ENCODE measurements at regions not wholly inside any gene's neighbourhood (a gene's known extent, or its start where the extent isn't known, plus 50 kb on each side); places are given as distances from the start of the nearest gene placed in this dataset. TPM values are rescaled to one million over a fixed set of nuclear protein-coding genes. Genes with fewer than 3 reads are reported as not detected.

DNA sequence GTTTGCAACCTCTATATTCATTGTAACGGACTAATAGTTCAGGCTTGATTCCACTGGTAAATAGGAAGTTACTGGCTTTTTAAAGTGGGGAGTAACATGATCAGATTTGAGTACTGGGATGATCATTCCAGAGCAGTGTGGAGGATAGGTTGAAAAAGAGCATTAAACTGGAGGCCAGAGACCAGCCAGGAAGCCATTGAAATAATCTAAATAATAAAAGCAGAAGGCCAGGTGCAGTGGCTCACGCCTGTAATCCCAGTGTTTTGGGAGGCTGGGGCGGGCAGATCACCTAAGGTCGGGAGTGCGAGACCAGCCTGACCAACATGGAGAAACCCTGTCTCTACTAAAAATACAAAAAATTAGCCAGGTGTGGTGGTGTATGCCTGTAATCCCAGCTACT, 56.0 kb upstream of the MSX2 start:
- H3F3A ChIP-seq (ENCODE audit: low read depth) = no peaks in the 10 kb centered on the region
- no peak overlapping the region for H2AFZ ChIP-seq (replicated peaks)
- H3K36me3 Mint-ChIP-seq = peaks cover 2% of the 10 kb centered on the region

More for the DNA sequence above, 56.0 kb upstream of the MSX2 start:
- H3K9me3 Mint-ChIP-seq = peaks cover 28% of the 10 kb centered on the region
- no peaks in the 10 kb centered on the region for H3K36me3 ChIP-seq
- H3K79me2 ChIP-seq (ENCODE audit: low read depth) = no peaks in the 10 kb centered on the region
- H3K27me3 ChIP-seq = no peaks in the 10 kb centered on the region
- no peak overlapping the region for H3K4me2 ChIP-seq
- no peaks in the 10 kb centered on the region for H4K20me1 ChIP-seq (ENCODE audit: low read depth)
- no peak for DNase-seq (ENCODE audit: low spot score)
- peaks cover 3% of the 10 kb centered on the region for H3K4me1 ChIP-seq
- H3K27ac ChIP-seq = no peak overlapping the region
- H3K4me3 ChIP-seq = no peak overlapping the region
- H3K27ac Mint-ChIP-seq = no peak overlapping the region
- H3K4me3 Mint-ChIP-seq = no peak overlapping the region
- H3K4me1 Mint-ChIP-seq = peaks cover 9% of the 10 kb centered on the region
- TF ChIP-seq EZH2 (IDR thresholded peaks at IDR 0.05) (no peak), EZH2phosphoT487 (IDR thresholded peaks at IDR 0.05) (no peak)
- TF ChIP-seq, protein P1, sequence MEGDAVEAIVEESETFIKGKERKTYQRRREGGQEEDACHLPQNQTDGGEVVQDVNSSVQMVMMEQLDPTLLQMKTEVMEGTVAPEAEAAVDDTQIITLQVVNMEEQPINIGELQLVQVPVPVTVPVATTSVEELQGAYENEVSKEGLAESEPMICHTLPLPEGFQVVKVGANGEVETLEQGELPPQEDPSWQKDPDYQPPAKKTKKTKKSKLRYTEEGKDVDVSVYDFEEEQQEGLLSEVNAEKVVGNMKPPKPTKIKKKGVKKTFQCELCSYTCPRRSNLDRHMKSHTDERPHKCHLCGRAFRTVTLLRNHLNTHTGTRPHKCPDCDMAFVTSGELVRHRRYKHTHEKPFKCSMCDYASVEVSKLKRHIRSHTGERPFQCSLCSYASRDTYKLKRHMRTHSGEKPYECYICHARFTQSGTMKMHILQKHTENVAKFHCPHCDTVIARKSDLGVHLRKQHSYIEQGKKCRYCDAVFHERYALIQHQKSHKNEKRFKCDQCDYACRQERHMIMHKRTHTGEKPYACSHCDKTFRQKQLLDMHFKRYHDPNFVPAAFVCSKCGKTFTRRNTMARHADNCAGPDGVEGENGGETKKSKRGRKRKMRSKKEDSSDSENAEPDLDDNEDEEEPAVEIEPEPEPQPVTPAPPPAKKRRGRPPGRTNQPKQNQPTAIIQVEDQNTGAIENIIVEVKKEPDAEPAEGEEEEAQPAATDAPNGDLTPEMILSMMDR (IDR thresholded peaks at IDR 0.05) = no peak
- H3K27me3 Mint-ChIP-seq (ENCODE audit: insufficient read depth, low read depth) = peaks cover 7% of the 10 kb centered on the region
- peaks cover 5% of the 10 kb centered on the region for H3K9me3 ChIP-seq (ENCODE audit: low read depth)
- H3K9ac ChIP-seq = no peak overlapping the region

Small RNAs in the stretch of these regions (small RNA-seq; reads per million reads assigned to genes)
- gene HIGD1AP3 (not detected), gene SUMO2P6 (not detected)

All from neural progenitor cell (in vitro differentiated cells).